ENCODE measurements at regions not wholly inside any gene's neighbourhood (a gene's known extent, or its start where the extent isn't known, plus 50 kb on each side); places are given as distances from the start of the nearest gene placed in this dataset.

DNA sequence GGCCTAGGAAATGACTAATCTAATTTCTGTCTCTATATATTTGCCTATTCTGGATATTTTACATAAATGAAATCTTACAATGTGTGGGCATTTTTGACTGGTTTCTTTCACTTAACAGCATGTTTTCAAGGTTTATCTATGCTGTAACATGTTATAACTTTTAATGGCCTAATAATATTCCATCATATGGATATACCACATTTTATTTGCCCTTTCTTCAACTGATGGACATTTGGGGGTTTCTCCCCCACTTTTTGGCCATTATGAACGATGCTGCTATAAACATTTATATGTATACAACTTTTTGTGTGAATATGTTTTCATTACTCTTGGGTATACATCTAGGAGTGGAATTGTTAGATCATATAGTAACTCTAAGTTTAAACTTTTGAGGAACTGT lies 357.3 kb upstream of the ADAMTS9 start (continued):
- TF ChIP-seq, protein P1, sequence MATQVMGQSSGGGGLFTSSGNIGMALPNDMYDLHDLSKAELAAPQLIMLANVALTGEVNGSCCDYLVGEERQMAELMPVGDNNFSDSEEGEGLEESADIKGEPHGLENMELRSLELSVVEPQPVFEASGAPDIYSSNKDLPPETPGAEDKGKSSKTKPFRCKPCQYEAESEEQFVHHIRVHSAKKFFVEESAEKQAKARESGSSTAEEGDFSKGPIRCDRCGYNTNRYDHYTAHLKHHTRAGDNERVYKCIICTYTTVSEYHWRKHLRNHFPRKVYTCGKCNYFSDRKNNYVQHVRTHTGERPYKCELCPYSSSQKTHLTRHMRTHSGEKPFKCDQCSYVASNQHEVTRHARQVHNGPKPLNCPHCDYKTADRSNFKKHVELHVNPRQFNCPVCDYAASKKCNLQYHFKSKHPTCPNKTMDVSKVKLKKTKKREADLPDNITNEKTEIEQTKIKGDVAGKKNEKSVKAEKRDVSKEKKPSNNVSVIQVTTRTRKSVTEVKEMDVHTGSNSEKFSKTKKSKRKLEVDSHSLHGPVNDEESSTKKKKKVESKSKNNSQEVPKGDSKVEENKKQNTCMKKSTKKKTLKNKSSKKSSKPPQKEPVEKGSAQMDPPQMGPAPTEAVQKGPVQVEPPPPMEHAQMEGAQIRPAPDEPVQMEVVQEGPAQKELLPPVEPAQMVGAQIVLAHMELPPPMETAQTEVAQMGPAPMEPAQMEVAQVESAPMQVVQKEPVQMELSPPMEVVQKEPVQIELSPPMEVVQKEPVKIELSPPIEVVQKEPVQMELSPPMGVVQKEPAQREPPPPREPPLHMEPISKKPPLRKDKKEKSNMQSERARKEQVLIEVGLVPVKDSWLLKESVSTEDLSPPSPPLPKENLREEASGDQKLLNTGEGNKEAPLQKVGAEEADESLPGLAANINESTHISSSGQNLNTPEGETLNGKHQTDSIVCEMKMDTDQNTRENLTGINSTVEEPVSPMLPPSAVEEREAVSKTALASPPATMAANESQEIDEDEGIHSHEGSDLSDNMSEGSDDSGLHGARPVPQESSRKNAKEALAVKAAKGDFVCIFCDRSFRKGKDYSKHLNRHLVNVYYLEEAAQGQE (IDR thresholded peaks at IDR 0.05; ENCODE audit: low read depth, low read length) = no peak
- TF ChIP-seq, protein P2, sequence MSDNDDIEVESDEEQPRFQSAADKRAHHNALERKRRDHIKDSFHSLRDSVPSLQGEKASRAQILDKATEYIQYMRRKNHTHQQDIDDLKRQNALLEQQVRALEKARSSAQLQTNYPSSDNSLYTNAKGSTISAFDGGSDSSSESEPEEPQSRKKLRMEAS (IDR thresholded peaks at IDR 0.05; ENCODE audit: low read depth) = no peak

DNA sequence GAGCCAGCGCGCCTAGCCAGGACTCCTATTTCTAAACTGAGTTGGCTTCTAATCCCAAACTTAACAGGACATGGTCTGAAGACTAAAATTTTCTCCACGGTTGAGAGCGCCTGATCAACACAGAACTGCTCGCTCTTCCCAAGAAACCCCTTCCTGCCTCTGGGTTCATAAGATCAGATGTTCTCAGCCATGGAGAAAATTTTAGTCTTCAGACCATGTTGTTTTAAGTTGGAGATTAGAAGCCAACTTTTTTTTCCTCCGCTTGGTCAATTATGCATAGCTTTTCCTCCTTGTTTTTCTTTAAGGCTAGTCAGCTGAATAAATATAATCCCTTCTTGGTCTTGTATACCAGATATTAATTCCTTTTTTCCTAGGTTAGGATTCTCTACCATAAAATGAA lies 356.6 kb upstream of the ADAMTS9 start:
- Histone ChIP-seq H4K20me1 (ENCODE audit: insufficient read depth) (no peaks in the 10 kb centered on the region), H3K79me2 (ENCODE audit: insufficient read depth) (no peaks in the 10 kb centered on the region), H3K4me1 (ENCODE audit: control insufficient read depth in 1 of 2, insufficient read depth in 2 of 2, low read depth in 1 of 2, low read length in 1 of 2) (peaks cover 1 to 5% of the 10 kb centered on the region in 2 experiments; a peak in 2 of 4 replicates), H3K36me3 (replicated peaks in 1 of 2; ENCODE audit: control insufficient read depth in 1 of 2, insufficient read depth in 2 of 2, low read length in 1 of 2) (no peaks in the 10 kb centered on the region), H3K4me3 (ENCODE audit: low read depth in 2 of 2, low read length in 1 of 2) (no peak overlapping the region), H3K9ac (no peak overlapping the region), H3F3A (replicated peaks; ENCODE audit: insufficient read depth) (peaks cover 3% of the 10 kb centered on the region), H3K27ac (ENCODE audit: low read depth in 2 of 2, low read length in 1 of 2) (no peak overlapping the region), H3K9me2 (no peaks in the 10 kb centered on the region), H2AFZ (ENCODE audit: low read depth) (no peak overlapping the region), H3K9me3 (no peaks in the 10 kb centered on the region), H3K4me2 (no peak overlapping the region), H3K27me3 (ENCODE audit: insufficient read depth) (no peaks in the 10 kb centered on the region)
- WGBS (ENCODE audit: low lambda C conversion rate) = 98% methylated on average over 6 of the region's 6 CpGs
- POLR2A ChIA-PET = no interaction called here
- TF ChIP-seq CHD2 (IDR thresholded peaks at IDR 0.05; ENCODE audit: low read length, partially characterized antibody) = no peak
- no peak for TF ChIP-seq EZH2phosphoT487 (IDR thresholded peaks at IDR 0.05; ENCODE audit: borderline replicate concordance, low read depth)
- TF ChIP-seq NRF1 (IDR thresholded peaks at IDR 0.05; ENCODE audit: low read depth, low read length) = no peak
- TF ChIP-seq, protein P3, sequence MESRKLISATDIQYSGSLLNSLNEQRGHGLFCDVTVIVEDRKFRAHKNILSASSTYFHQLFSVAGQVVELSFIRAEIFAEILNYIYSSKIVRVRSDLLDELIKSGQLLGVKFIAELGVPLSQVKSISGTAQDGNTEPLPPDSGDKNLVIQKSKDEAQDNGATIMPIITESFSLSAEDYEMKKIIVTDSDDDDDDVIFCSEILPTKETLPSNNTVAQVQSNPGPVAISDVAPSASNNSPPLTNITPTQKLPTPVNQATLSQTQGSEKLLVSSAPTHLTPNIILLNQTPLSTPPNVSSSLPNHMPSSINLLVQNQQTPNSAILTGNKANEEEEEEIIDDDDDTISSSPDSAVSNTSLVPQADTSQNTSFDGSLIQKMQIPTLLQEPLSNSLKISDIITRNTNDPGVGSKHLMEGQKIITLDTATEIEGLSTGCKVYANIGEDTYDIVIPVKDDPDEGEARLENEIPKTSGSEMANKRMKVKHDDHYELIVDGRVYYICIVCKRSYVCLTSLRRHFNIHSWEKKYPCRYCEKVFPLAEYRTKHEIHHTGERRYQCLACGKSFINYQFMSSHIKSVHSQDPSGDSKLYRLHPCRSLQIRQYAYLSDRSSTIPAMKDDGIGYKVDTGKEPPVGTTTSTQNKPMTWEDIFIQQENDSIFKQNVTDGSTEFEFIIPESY (IDR thresholded peaks at IDR 0.05; ENCODE audit: borderline replicate concordance, low read depth) = no peak
- TF ChIP-seq MXI1 (IDR thresholded peaks at IDR 0.05; ENCODE audit: low read depth, low read length) = no peak
- TF ChIP-seq FOSL2 (IDR thresholded peaks at IDR 0.05; ENCODE audit: borderline replicate concordance, low read depth) = no peak
- TF ChIP-seq POLR2AphosphoS5 (IDR thresholded peaks at IDR 0.05; ENCODE audit: low read depth, low read length) = no peak
- no peak for TF ChIP-seq TEAD4 (IDR thresholded peaks at IDR 0.05; ENCODE audit: borderline replicate concordance, insufficient read depth)
- TF ChIP-seq YY1 (IDR thresholded peaks at IDR 0.05; ENCODE audit: low read depth) = no peak
- CTCF ChIA-PET = no interaction called here
- DNase-seq = no peak
